Stimulated activated CD8-positive, alpha-beta memory T cell treated with anti-CD3 and anti-CD28 coated beads, Interleukin-4, amount 100 ng/mL, for 24 hours (primary cell): ENCODE measurements at regions not wholly inside any gene's neighbourhood (a gene's known extent, or its start where the extent isn't known, plus 50 kb on each side); places are given as distances from the start of the nearest gene placed in this dataset.

Source experiments
- DNase-seq: peaks from one replicate; pipeline ENCODE4 v3.0.0-alpha.2; 2020; ENCODE audit warnings: low read depth

DNA sequence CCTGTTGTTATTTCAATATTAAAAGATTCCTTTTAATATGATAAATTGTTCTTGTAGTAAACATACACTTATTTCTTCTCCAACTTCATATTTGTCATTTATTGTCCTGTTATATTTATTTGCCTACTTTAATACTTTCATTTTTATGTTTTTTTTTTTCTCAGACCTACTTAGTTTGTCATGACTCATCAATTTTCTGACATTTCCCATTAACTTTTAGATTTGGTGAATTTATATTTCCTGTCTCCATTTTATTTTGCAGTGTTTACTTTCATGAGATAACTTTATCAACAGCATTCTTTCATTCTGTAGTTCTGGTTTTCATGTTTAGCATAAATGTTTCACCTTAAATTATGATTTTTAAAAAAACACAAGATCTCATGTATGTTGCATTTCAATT is 788.7 kb downstream of the EFNA5 start:
- no peak for DNase-seq

DNA sequence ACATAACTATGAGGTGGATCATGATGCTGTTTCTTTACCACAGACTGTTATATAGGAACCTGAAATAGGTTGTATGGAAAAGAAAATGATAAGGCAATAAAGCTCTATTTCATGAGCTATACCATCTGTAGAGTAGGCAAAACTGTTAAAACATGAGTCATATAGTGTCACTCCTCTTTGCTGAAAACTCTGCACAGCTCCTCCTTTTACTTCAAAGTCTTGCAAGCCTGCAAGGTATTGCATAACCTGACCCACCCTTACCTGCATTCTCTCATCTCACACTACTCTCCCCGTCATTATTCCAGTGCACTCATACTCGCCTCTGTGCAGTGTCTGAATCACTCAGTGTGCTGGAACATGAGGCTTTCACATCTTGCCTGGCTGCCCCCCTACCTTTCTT is 790.1 kb downstream of the EFNA5 start:
- DNase-seq = no peak

GRCh38 chr5:106877881-106878280 is 792.9 kb downstream of the EFNA5 start:
- DNase-seq = no peak

DNA sequence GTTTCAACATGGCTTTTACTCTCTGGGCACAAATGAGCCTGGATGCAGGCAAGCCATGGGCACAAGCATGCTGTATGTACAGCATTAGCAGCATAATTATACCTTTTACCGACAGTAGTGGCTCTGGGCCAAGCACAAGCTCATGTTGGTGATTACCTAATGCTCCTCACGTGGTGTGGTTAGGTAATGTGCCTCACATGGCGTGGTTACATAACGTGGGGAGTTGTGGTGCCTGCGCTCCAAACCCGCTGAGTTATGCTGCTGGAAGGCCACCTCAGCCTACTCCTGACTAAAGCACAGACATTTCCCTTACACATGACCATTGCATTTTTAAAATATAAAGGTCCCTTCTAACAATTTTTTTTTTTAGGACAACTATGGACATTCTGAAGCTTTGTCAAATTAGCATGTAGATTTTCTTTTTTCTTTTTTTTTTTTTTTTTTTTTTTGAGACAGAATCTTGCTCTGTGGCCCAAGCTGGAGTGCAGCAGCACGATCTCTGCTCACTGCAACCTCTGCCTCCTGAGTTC is 794.0 kb downstream of the EFNA5 start:
- no peak for DNase-seq

DNA sequence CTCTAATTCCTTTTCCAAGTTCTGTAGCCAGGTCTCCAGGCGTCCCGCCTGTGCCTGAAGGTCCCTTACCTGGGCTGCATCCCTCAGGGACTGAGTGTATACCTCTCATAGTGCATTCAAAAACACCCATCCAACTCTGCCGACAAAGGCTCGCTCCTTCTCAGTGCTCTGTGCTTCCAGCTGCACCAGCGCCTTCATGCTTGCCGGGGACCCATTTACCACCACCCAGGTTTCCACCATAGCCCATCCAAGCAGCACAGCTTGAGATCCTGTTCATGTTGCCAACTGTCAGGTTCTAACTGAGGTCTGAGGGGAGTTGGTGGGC is 794.5 kb downstream of the EFNA5 start:
- no peak for DNase-seq

DNA sequence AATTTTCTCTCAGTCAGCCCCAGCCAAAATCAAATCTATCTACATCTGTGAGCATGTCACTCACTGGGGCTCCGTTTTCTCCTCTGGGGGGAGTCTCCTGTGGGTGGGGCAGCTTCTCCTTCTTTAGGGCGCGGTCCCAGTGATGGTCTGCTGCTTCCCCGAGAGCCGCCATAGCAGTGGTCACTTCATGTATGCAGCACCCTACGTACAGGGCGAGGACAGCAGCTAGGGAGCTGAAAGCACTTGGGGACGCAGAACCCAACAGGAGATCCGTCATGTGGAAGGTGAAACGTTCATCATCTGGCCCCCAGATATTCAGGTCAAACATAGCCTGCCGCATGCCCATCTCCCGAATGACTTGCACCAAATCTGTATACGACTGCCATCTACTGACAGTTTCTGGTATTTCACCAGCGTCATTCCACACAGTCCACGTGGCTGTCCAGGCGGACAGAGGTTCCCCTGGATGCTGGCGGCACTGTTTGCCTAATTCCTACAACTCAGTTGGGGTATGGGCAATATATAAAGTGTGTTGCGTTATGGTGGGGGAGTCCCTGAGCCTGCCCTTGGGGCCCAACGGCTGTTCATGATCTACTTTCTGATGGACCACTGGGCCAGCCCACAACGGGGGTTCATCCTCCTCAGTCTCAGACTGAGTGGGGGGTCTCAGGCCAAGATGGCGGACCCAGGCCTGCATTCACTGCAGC is 795.0 kb downstream of the EFNA5 start:
- no peak for DNase-seq

- no peak for DNase-seq
Observed at GRCh38 chr5:106874974-106875373, 795.8 kb downstream of the EFNA5 start.

GRCh38 chr5:106874531-106874930 is 796.2 kb downstream of the EFNA5 start:
- DNase-seq = no peak

- no peak for DNase-seq
Observed at GRCh38 chr5:106873568-106873967, 797.2 kb downstream of the EFNA5 start.

GRCh38 chr5:106865279-106865678 is 805.5 kb downstream of the EFNA5 start:
- no peak for DNase-seq

DNA sequence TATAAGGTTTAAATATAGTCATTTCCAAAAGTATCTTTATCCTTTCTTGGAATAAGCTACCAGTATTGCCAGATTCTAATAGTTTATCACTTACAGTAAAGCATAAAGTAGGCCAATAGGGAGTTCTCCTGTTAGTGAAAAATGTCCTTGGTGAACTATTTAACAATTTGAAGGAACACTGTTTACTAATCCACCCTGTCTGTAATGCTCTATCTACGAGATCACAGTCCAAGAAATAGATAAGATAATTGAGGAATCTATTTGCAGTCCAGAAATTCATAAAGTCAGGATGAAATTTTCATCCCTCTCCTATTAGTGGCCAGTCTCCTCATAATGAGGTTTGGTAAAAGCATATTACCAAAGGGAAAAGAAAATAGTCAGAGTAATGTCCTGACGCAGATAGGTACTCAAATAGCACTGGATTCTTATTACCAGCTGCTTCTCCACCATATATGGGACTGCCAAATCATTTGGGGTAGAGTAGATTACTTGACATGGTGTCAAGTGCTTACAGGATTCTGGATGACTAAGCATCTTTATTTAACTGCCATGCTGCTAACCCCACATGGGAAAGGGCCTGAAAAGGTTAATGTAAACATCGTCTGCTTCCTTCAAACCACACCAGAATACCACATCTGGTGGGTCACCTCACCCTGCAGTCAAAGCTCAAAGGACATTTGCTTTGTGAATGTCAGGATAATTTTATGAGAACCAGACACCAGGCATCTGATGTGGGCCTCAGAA is 808.1 kb downstream of the EFNA5 start:
- DNase-seq = no peak

DNA sequence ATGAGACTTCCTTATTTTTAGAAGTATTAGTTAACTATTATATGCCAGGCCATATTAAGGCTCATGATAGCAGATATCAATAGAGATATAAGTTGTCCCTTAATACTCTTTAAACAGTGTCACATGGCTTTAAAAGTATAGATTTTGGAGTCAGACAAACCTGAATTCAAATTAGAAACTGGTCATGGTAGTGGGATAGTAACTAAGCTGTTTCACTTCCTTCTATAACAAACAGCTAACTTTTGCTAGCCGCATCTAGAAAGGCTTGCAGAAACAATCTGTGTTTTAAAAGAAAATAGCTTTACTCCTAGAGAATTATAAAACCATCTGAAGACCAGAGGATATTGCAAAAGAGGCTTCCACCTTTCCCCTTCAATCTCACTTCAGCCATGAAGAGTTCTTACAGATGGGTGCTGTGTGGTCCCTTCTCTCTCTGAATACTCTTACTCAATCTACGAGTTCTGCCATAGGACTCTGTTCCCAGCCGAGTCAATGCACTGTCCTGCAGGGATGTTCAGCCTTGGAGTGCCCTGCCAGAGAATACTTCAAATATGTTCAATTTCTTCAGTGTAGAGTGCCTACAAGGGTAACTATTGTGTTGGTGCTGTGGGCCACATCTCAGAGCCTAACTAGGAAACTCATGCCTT is 810.2 kb downstream of the EFNA5 start:
- no peak for DNase-seq

- DNase-seq = no peak
Observed at GRCh38 chr5:106858616-106859015, 812.1 kb downstream of the EFNA5 start.

- DNase-seq = no peak
Observed at GRCh38 chr5:106854922-106855321, 815.8 kb downstream of the EFNA5 start.

GRCh38 chr5:106854105-106854687 is 816.5 kb downstream of the EFNA5 start:
- no peak for DNase-seq

DNA sequence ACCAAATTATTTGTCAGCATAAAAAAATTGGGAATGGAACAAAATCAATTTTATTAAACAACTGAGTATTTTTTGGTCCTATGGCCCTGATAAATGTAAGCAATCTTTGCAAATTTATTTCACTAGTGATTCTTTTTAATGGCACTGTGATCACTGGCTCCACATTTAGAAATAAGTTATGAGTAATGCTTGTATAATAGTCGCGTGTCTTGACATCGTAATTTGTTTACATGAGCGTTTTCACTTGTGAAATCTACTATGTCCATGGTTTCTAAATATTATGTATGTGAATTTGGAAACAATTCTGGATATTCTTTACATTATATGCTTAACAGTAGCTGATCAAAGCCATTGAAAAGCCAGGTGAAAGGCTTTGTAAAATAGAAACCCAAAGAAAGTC is 817.5 kb downstream of the EFNA5 start:
- no peak for DNase-seq

DNA sequence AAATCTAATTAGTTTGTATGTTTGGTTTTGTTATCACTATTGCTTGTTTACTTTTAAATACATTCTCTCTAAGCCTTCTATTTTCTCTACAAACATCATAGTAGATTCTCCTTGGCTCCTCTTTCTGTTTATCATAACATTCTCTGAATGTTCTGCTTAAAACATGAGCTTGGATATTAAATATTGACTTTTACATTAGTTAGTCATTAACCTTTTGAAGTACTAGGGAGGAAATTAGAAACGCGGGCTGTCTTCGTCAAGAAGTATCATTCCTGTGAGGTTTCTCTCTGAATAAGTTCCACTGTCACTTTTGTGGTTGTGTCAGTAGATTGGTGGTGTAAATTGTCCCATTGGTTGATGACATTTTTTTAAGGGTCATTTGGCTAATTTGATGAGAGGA is 821.5 kb downstream of the EFNA5 start:
- DNase-seq = no peak

DNA sequence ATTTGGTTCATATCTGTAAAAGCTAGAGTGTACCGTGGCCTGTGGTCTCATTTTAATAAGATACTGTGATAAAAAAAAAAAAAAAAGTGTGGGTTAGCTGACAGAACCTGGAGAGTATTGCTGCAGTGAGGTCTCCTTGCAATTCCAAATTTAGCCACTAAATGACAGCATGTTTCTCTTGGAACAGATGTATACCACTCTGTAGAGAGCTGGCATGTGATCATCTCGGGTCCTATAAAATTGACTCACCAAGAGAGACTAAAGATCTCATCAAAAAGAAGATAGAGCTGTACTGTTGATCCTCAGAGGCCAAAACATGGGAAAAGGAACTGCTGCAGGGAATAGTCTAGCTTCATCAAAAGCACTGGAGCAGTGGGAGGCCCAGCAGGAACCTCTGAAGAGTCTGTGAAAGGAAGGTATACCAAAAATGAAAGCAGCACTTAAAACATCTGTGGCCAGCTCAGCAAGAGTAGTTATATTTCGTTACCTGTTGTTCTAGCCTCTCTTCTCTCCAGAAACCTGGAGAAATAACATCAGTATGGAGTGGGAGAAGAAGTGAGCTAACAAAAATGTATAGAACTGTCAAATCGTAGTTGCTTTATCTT is 826.8 kb downstream of the EFNA5 start:
- no peak for DNase-seq

- DNase-seq = no peak
Observed at GRCh38 chr5:106833517-106833916, 837.2 kb downstream of the EFNA5 start.

DNA sequence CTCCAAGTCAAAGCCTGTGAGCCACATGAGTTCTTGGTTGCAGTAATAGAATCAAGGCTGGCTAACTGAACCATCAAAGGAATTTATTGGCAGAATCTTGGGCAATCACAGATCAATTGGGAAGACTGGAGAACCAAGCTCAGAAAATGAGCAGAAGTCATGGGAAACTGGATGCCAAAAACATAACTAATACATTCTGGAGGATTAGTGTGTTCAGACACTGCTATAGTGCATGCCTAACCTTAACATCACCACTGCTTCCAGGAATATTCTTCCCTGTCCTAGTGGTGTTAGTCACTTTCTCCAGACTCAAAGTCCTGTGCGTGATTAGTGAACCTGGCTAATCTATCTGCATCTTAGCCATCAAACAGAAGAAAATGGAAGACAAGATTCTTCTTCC is 843.7 kb downstream of the EFNA5 start:
- no peak for DNase-seq

- DNase-seq = no peak
Observed at GRCh38 chr5:106825374-106825773, 845.4 kb downstream of the EFNA5 start.

DNA sequence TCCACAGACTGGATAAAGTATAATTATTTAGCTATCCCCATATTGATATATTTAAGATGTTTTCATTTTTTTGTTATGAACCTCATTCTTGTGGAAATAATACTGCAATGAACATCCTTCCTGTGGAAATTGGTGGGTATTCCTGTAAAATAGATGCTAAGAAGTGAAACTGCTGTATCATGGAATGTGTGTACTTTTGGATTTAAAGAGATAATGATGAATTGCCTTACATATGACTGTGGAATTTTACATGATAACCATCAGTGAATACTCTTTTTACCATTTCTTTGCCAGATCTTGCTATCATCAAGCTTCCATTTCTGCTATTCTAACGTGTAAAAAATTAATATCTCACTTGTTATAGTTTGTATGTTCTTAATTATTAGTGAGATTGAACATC is 847.9 kb downstream of the EFNA5 start:
- no peak for DNase-seq
